GM12878 (cell line): ENCODE measurements at regions not wholly inside any gene's neighbourhood (a gene's known extent, or its start where the extent isn't known, plus 50 kb on each side); places are given as distances from the start of the nearest gene placed in this dataset.

Experiments
- ATAC-seq: fragments of 200-7000 bp; cut with Tn5 transposase; 3 replicates; pipeline ENCODE4 v1.9.1; 2020; ENCODE audit warnings: mild to moderate bottlenecking, moderate library complexity
- BruUV-seq: library from RNA; stranded (reverse); fragments of 400-500 nt; replicated peaks from 2 replicates; lab custom pipeline; 2021; lab: Mats Ljungman, UMichigan
- CTCF ChIA-PET: fragments of 300-600 bp; sonication (Branson Sonifier 250); formaldehyde crosslinking; extraction: SDS; loops from one replicate; lab custom pipeline; 2021; ENCODE audit warnings: inconsistent platforms; lab: Yijun Ruan, JAX
- POLR2A ChIA-PET: fragments of 350-600 bp; formaldehyde crosslinking; extraction: SDS; loops from one replicate; lab custom pipeline; 2021; ENCODE audit warnings: inconsistent platforms; lab: Charles Lee
- RAD21 ChIA-PET: fragments of 300-600 bp; sonication (Branson Sonifier 250); formaldehyde crosslinking; loops from one replicate; lab custom pipeline; 2023; ENCODE audit warnings: antibody characterized with exemption; ENCODE audit not compliant: unreplicated experiment; lab: Charles Lee
- SMC1A ChIA-PET: fragments of 300-600 bp; sonication (Branson Sonifier 250); formaldehyde crosslinking; loops from one replicate; lab custom pipeline; 2023; ENCODE audit not compliant: unreplicated experiment, uncharacterized antibody; lab: Charles Lee
- DNase-seq: peaks from one replicate; pipeline ENCODE4 v3.0.0-alpha.2; 2011; ENCODE audit warnings: low read depth, low spot score
- FAIRE-seq: peaks from 3 replicates; lab custom pipeline; 2011; peaks lifted over from hg19 to GRCh38; lab: Jason Lieb, UNC
- H2AFZ ChIP-seq: 2 replicates; pipeline ENCODE4 v1.6.0; 2011; ENCODE audit warnings: low read depth, low read length, control low read depth; ENCODE audit not compliant: control insufficient read depth
- H3K27ac ChIP-seq: 2 replicates; pipeline ENCODE4 v1.5.1; 2011; ENCODE audit warnings: control low read depth; ENCODE audit not compliant: control insufficient read depth, insufficient read depth
- H3K27me3 ChIP-seq, 2 experiments: replicated peaks in 1 of 2; 2 replicates each; pipeline versions ENCODE4 v1.6.0 to v1.6.1; 2011; ENCODE audit warnings: low read length in 1 of 2; ENCODE audit not compliant: control insufficient read depth in 2 of 2, insufficient read depth in 2 of 2
- H3K36me3 ChIP-seq, 2 experiments: 2 replicates each; pipeline ENCODE4 v1.5.1; 2011; ENCODE audit warnings: low read length in 1 of 2; ENCODE audit not compliant: control insufficient read depth in 2 of 2, insufficient read depth in 2 of 2
- H3K4me1 ChIP-seq: 2 replicates; pipeline ENCODE4 v1.6.1; 2011; ENCODE audit warnings: mild to moderate bottlenecking, low read length, moderate library complexity, mixed read lengths; ENCODE audit not compliant: control insufficient read depth, insufficient read depth
- H3K4me2 ChIP-seq: 2 replicates; pipeline ENCODE4 v1.6.0; 2011; ENCODE audit warnings: control low read depth; ENCODE audit not compliant: control insufficient read depth, insufficient read depth
- H3K4me3 ChIP-seq: fragments of 200-600 bp; sonication (generic); 2 replicates; pipeline ENCODE4 v1.5.1; 2016
- H3K79me2 ChIP-seq: 2 replicates; pipeline ENCODE4 v1.6.0; 2011; ENCODE audit warnings: low read length; ENCODE audit not compliant: control insufficient read depth, insufficient read depth
- H3K9ac ChIP-seq: 2 replicates; pipeline ENCODE4 v1.8.0; 2011; ENCODE audit warnings: low read length, control low read depth, mixed read lengths; ENCODE audit not compliant: control insufficient read depth, insufficient read depth
- H3K9me3 ChIP-seq: replicated peaks from 3 replicates; pipeline ENCODE4 v1.5.1; 2011; ENCODE audit warnings: mild to moderate bottlenecking, low read length; ENCODE audit not compliant: control insufficient read depth, insufficient read depth
- H4K20me1 ChIP-seq: 2 replicates; pipeline ENCODE4 v1.6.0; 2011; ENCODE audit not compliant: control insufficient read depth, insufficient read depth
- BACH1 ChIP-seq: fragments of 450-650 bp; IDR thresholded peaks from 2 replicates; pipeline ENCODE4 v1.6.1; 2017; ENCODE audit warnings: mild to moderate bottlenecking, borderline replicate concordance
- LARP7 ChIP-seq: fragments of 450-650 bp; IDR thresholded peaks from 2 replicates; pipeline ENCODE4 v1.6.1; 2017; ENCODE audit warnings: mild to moderate bottlenecking
- MTA3 ChIP-seq: IDR thresholded peaks from 2 replicates; pipeline ENCODE4 v1.6.1; 2012; ENCODE audit warnings: low read length, inconsistent platforms, borderline replicate concordance
- RUNX3 ChIP-seq: IDR thresholded peaks from 2 replicates; pipeline ENCODE4 v1.6.1; 2012; ENCODE audit warnings: low read length, inconsistent platforms
- STAT1 ChIP-seq: fragments of 450-650 bp; conservative IDR thresholded peaks from 2 replicates; pipeline ENCODE4 v1.6.1; 2014; ENCODE audit warnings: antibody characterized with exemption, mild to moderate bottlenecking
- YY1 ChIP-seq: IDR thresholded peaks from 2 replicates; pipeline ENCODE4 v1.6.1; 2011; ENCODE audit warnings: low read depth, mild to moderate bottlenecking, low read length
- WGBS: methylation state at CpG from one replicate; pipeline ENCODE4 v1.1.6; 2016; ENCODE audit warnings: low lambda C conversion rate; ENCODE audit not compliant: insufficient replicate concordance, insufficient coverage; ENCODE audit errors: missing lambda C conversion rate; 5-methylcytosine and 5-hydroxymethylcytosine counted together
- in situ Hi-C: fragments of 300-500 bp; cut with MboI; formaldehyde crosslinking; loops from 9 replicates; pipeline ENCODE4 v1.14.3; 2018; ENCODE audit warnings: mixed read lengths
- intact Hi-C: fragments of 100-400 bp; cut with micrococcal nuclease; formaldehyde crosslinking; loops from one replicate; pipeline ENCODE4 v1.14.2; 2022; ENCODE audit not compliant: unreplicated experiment
- TF ChIP-seq, protein P1 (sequence below): IDR thresholded peaks from 2 replicates; pipeline ENCODE4 v1.6.1; 2011; ENCODE audit warnings: borderline replicate concordance, low read depth, mild to moderate bottlenecking, moderate library complexity, mixed read lengths, low read length; ENCODE audit not compliant: insufficient read depth; ENCODE audit errors: extremely low read length
- TF ChIP-seq, protein P2 (sequence below): fragments of 450-650 bp; IDR thresholded peaks from 2 replicates; pipeline ENCODE4 v1.6.1; 2017; ENCODE audit warnings: borderline replicate concordance
- TF ChIP-seq, protein P3 (sequence below): fragments of 450-650 bp; IDR thresholded peaks from 2 replicates; pipeline ENCODE4 v1.6.1; 2014; ENCODE audit warnings: mild to moderate bottlenecking
- TF ChIP-seq, protein P4 (sequence below): fragments of 450-650 bp; IDR thresholded peaks from 2 replicates; pipeline ENCODE4 v1.6.1; 2018; ENCODE audit warnings: mild to moderate bottlenecking, low read depth, moderate library complexity; ENCODE audit not compliant: partially characterized antibody
- TF ChIP-seq, protein P5 (sequence below): fragments of 450-650 bp; formaldehyde crosslinking; IDR thresholded peaks from 2 replicates; pipeline ENCODE4 v1.5.0; 2022; ENCODE audit warnings: mild to moderate bottlenecking, missing genetic modification characterization
- TF ChIP-seq, protein P6 (sequence below): IDR thresholded peaks from 2 replicates; pipeline ENCODE4 v1.6.1; 2011; ENCODE audit warnings: borderline replicate concordance, low read depth, mild to moderate bottlenecking, moderate library complexity, low read length; ENCODE audit not compliant: insufficient read depth, poor library complexity, severe bottlenecking

DNA sequence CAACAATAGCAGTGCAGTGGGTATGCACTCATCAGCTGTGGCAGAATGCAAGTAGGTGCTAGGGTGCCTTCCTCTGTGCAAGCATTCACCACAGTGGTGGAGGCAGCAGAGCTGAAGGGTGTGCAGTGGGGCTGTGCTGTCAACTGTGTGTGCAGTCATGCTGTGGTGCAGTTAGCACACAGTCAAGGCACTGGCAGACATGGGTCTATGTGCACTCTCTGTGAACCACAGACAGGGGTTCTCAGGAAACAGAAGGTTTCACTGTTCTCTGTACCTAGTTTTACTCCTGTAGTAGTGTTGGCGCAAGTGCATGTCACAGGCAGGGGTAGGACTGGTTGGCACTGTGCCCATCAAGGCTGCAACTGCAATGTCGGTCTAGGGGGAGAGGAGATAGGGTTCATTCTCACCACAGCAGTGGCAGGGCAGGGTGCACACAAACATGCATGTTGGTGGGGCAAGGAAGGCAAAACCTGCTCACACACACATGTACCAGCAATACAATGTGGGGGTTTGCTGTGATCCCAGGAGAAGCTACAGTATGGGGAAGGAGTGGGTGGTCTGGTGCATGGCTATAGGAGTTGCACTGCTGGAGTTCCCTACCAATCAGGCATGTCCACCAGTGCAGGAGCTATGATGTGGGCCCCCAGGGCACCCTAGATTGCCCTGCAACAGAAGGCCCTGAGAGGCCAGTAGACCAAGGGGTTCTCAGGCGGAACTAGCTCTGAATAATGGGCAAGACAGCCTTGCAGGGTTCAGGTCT lies 242.7 kb upstream of the DDX18 start:
- ATAC-seq (no peak), FAIRE-seq (no peak), DNase-seq (no peak)
- BruUV-seq, result no TSS peak
- Histone ChIP-seq H3K79me2 (no peaks in the 10 kb centered on the region), H3K4me1 (no peaks in the 10 kb centered on the region), H4K20me1 (no peaks in the 10 kb centered on the region), H3K9me3 (no peaks in the 10 kb centered on the region; the same call in 2 of the 3 replicates), H3K36me3 (no peaks in the 10 kb centered on the region), H3K27ac (no peak overlapping the region), H3K4me3 (no peak overlapping the region), H2AFZ (no peak overlapping the region), H3K9ac (no peak overlapping the region), H3K4me2 (no peak overlapping the region), H3K27me3 (no peaks in the 10 kb centered on the region)
- WGBS, result 2% methylated on average over 3 of the region's 3 CpGs
- in situ Hi-C loops, result no loop called here
- ChIA-PET CTCF (no interaction called here), RAD21 (no interaction called here), SMC1A (interaction anchor here (1.5 kb wide), 1 partner anchor 16 kb away, joined by 4 read pairs; no protein-coding TSS in a partner anchor), POLR2A (no interaction called here)
- intact Hi-C loops, result no loop called here
- no peak for TF ChIP-seq STAT1
- TF ChIP-seq, protein P1, sequence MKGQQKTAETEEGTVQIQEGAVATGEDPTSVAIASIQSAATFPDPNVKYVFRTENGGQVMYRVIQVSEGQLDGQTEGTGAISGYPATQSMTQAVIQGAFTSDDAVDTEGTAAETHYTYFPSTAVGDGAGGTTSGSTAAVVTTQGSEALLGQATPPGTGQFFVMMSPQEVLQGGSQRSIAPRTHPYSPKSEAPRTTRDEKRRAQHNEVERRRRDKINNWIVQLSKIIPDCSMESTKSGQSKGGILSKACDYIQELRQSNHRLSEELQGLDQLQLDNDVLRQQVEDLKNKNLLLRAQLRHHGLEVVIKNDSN, result no peak
- TF ChIP-seq, protein P2, sequence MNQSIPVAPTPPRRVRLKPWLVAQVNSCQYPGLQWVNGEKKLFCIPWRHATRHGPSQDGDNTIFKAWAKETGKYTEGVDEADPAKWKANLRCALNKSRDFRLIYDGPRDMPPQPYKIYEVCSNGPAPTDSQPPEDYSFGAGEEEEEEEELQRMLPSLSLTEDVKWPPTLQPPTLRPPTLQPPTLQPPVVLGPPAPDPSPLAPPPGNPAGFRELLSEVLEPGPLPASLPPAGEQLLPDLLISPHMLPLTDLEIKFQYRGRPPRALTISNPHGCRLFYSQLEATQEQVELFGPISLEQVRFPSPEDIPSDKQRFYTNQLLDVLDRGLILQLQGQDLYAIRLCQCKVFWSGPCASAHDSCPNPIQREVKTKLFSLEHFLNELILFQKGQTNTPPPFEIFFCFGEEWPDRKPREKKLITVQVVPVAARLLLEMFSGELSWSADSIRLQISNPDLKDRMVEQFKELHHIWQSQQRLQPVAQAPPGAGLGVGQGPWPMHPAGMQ, result no peak
- TF ChIP-seq RUNX3, result no peak
- TF ChIP-seq, protein P3, sequence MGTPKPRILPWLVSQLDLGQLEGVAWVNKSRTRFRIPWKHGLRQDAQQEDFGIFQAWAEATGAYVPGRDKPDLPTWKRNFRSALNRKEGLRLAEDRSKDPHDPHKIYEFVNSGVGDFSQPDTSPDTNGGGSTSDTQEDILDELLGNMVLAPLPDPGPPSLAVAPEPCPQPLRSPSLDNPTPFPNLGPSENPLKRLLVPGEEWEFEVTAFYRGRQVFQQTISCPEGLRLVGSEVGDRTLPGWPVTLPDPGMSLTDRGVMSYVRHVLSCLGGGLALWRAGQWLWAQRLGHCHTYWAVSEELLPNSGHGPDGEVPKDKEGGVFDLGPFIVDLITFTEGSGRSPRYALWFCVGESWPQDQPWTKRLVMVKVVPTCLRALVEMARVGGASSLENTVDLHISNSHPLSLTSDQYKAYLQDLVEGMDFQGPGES, result no peak
- TF ChIP-seq, protein P4, sequence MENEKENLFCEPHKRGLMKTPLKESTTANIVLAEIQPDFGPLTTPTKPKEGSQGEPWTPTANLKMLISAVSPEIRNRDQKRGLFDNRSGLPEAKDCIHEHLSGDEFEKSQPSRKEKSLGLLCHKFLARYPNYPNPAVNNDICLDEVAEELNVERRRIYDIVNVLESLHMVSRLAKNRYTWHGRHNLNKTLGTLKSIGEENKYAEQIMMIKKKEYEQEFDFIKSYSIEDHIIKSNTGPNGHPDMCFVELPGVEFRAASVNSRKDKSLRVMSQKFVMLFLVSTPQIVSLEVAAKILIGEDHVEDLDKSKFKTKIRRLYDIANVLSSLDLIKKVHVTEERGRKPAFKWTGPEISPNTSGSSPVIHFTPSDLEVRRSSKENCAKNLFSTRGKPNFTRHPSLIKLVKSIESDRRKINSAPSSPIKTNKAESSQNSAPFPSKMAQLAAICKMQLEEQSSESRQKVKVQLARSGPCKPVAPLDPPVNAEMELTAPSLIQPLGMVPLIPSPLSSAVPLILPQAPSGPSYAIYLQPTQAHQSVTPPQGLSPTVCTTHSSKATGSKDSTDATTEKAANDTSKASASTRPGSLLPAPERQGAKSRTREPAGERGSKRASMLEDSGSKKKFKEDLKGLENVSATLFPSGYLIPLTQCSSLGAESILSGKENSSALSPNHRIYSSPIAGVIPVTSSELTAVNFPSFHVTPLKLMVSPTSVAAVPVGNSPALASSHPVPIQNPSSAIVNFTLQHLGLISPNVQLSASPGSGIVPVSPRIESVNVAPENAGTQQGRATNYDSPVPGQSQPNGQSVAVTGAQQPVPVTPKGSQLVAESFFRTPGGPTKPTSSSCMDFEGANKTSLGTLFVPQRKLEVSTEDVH, result no peak
- TF ChIP-seq LARP7, result no peak
- TF ChIP-seq, protein P5, sequence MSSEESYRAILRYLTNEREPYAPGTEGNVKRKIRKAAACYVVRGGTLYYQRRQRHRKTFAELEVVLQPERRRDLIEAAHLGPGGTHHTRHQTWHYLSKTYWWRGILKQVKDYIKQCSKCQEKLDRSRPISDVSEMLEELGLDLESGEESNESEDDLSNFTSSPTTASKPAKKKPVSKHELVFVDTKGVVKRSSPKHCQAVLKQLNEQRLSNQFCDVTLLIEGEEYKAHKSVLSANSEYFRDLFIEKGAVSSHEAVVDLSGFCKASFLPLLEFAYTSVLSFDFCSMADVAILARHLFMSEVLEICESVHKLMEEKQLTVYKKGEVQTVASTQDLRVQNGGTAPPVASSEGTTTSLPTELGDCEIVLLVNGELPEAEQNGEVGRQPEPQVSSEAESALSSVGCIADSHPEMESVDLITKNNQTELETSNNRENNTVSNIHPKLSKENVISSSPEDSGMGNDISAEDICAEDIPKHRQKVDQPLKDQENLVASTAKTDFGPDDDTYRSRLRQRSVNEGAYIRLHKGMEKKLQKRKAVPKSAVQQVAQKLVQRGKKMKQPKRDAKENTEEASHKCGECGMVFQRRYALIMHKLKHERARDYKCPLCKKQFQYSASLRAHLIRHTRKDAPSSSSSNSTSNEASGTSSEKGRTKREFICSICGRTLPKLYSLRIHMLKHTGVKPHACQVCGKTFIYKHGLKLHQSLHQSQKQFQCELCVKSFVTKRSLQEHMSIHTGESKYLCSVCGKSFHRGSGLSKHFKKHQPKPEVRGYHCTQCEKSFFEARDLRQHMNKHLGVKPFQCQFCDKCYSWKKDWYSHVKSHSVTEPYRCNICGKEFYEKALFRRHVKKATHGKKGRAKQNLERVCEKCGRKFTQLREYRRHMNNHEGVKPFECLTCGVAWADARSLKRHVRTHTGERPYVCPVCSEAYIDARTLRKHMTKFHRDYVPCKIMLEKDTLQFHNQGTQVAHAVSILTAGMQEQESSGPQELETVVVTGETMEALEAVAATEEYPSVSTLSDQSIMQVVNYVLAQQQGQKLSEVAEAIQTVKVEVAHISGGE (CRISPR knock-in tag), result no peak
- TF ChIP-seq MTA3, result no peak
- no peak for TF ChIP-seq YY1
- no peak for TF ChIP-seq BACH1
- TF ChIP-seq, protein P6, sequence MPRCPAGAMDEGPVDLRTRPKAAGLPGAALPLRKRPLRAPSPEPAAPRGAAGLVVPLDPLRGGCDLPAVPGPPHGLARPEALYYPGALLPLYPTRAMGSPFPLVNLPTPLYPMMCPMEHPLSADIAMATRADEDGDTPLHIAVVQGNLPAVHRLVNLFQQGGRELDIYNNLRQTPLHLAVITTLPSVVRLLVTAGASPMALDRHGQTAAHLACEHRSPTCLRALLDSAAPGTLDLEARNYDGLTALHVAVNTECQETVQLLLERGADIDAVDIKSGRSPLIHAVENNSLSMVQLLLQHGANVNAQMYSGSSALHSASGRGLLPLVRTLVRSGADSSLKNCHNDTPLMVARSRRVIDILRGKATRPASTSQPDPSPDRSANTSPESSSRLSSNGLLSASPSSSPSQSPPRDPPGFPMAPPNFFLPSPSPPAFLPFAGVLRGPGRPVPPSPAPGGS, result no peak
